Stimulated activated CD8-positive, alpha-beta memory T cell treated with anti-CD3 and anti-CD28 coated beads, Interleukin-7, amount 100 ng/mL, for 4 hours (primary cell): ENCODE measurements at regions not wholly inside any gene's neighbourhood (a gene's known extent, or its start where the extent isn't known, plus 50 kb on each side); places are given as distances from the start of the nearest gene placed in this dataset.

Experiments
- DNase-seq, 2 donors: peaks; one replicate each; pipeline ENCODE4 v3.0.0-alpha.2; 2020; ENCODE audit warnings: low read depth in 2 of 2

GRCh38 chr7:25812086-25812850, 339.7 kb upstream of the NFE2L3 start:
- DNase-seq: no peak

- DNase-seq: no peak
These were observed 338.6 kb upstream of the NFE2L3 start for GRCh38 chr7:25813381-25813780.

GRCh38 chr7:25815711-25816110, 336.3 kb upstream of the NFE2L3 start:
- DNase-seq: no peak

DNA sequence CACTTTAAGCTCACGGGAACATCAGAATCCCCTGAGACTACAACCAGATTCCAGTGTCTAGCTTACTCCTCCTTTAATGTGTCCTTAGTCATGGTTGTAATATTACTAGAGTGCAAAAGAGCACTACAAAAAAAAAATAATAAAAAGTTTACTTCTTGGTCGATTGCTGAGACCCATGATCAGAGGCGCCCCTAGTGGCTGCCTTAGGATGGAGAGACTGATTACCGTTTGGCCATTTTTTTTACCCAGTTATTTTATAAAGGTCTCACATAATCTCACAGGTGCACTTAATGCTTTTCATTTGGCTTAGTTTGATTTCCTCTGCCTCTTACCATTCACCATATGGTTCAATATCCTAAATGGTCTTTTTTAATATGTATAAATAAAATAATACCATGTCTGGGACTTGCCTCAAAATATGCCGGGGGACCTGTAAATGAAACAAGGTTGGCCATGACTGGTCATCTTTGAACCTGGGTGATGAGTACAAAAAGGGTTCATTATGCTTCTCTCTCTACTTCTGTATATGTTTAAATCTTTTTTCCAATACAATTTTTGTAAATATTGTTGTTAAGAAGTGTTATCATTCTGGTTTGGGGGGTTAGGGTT, 331.5 kb upstream of the NFE2L3 start:
- no peak for DNase-seq

DNA sequence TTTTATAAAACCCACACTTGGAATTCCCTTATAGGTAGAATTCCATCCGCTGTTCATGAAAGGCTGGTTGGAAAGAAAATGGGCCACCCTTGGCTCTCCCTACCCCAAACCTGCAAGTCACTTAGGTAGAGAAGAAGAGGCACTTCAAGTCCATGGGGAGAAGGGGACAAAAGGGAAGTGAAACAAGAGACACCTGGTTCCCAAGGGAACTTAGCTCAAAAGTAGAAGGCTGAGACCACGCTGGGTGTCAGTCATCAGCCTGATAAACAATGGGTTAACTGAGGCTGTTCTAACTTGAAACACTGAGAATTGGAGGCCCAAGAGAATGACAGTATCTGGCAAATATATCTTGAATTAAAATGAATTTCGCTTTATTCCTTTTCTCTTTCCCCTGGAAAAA, 330.8 kb upstream of the NFE2L3 start:
- no peak for DNase-seq

GRCh38 chr7:25822823-25823222, 329.2 kb upstream of the NFE2L3 start:
- DNase-seq: no peak

DNA sequence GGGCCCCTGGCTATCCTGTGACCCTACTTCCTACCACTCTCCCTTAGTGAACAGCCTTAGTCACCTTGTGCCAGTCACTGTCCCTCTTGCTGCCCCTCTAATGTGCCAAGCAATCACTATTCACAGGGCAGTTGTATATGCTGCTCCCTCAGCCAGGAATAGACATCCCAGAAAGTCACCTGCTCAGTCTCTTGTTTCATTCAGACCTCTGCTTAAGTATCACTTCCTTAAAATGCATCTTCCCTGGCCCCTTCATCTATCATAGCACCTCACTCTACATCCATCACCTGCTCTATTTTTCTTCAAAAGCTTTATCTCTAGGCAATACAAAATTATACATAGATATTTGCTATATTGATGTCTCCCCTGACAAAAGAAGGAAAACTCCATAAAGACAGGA, 328.4 kb upstream of the NFE2L3 start:
- no peak for DNase-seq

GRCh38 chr7:25828468-25828867, 323.5 kb upstream of the NFE2L3 start:
- DNase-seq: no peak

GRCh38 chr7:25829663-25830062, 322.3 kb upstream of the NFE2L3 start:
- no peak for DNase-seq

DNA sequence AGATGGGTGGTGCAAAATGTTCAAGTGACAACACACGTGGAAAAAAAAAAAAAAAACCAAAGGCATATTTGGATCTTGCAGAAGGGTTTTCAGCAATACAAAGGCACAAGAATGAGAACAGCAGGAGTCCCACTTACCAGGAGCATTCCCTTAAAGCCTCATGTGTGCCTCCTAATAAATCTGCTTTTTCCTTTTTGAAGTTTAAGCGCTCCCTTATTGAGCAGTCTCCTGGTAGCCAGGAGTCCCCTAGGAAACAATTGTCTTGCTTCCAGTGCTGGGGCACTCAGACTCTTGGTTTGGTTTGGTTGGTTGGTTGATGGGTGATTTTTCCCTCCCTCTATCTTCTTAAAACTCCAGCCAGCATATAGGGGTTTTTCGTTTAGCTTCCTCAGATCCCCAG, 321.8 kb upstream of the NFE2L3 start:
- no peak for DNase-seq

- DNase-seq: no peak
These were observed 320.8 kb upstream of the NFE2L3 start for GRCh38 chr7:25831062-25831691.

DNA sequence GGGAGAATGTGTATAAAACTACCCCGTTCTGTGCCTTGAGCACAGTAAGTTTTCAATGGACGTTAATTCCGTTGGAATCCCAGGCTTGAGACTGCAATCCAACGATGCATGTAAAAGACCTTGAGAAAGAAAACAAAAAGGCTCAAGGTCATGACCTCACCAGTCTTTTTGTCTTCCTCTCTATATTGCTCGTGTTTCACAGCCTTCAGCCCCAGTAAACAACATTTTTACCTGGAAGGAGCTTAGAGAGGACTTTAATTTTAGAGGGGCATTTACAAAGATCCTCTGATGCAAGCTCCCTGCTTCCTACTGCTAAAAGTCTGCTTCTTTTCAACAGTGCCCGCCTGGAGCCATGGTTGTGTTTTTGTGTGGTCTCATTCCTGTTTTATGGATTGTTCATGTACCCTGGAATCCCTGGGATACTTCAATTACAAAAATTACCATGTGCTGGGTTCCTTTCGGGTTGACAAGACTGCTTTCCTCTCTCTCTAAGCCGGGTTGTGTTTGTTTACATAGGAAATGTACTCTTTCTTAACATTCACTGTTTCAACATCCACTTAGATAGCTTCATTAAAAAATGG, 320.1 kb upstream of the NFE2L3 start:
- DNase-seq: no peak

DNA sequence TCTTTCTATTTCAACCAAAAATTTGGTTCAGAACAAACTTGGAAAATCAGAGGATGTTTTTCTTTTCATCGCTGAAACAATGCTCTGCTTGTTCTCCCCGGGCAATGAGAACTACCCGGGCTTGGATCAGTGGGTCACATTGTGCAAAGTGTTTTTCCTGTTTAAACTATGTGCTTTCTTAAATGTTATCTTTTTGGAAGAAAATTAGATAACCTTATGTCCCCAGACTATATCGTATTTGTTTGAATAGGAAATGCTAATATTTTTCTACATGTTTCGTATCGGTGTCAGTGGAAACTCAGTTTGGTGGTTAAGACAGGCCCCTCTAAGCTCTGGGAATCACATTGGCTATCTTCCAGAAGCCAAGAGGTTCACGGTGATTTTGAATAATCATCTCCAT, 319.5 kb upstream of the NFE2L3 start:
- no peak for DNase-seq

GRCh38 chr7:25832929-25833328, 319.1 kb upstream of the NFE2L3 start:
- DNase-seq: no peak

GRCh38 chr7:25834050-25834449, 317.9 kb upstream of the NFE2L3 start:
- DNase-seq: no peak

GRCh38 chr7:25835197-25835596, 316.8 kb upstream of the NFE2L3 start:
- no peak for DNase-seq

- no peak for DNase-seq
These were observed 312.8 kb upstream of the NFE2L3 start for GRCh38 chr7:25839084-25839769.

DNA sequence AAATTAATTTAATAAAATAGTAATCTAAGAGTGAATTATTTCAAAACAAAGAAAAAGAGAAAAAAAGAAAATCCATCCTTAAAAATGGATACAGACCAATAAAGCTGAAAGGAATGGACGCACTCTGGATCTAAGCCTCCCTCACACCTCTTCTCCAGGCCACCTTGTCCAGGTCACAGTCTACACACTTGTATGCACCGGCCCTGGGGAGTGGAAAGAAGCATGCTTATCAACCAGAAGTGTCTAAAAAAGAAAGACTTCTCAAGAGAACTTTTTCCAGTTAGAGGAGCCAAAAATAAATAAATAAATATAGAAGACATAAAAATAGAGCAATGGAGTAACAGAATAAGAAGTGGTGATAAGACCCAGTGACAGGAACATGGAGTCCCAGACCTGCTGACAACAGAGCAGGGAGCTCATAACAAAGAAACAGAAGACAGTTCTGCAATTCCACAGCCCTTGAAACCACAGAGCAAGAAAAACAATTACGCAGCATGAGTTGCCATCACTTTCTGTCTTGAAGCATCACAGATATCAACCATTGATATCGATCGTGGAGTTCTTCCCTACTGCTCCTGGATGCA, 311.7 kb upstream of the NFE2L3 start:
- DNase-seq: no peak

- no peak for DNase-seq
These were observed 310.4 kb upstream of the NFE2L3 start for GRCh38 chr7:25841575-25841974.

DNA sequence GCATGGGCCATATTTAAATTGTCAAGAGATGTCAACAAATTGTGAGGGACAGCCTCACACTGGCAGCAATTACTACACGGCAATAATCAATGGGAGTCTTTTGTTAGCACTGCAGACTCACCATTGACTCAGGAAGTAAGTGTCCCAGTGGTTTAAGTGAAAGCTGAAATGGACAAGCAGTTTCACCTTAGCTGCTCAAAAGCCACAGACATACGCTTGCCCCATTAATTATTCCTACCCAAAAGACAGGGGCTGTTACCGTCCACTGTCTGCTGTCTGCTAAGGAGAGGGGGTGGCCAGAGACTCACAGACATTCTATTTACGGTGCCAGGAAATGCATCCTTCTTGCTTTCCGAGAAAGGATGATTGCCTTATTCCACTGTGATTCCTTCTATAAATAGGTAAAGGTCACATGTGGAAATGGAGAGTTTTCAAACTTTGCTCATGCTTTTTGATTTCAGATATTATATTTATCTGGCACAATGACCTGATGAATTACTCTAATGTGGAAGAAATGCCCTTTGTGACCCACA, 309.7 kb upstream of the NFE2L3 start:
- no peak for DNase-seq

GRCh38 chr7:25843467-25843866, 308.5 kb upstream of the NFE2L3 start:
- DNase-seq: no peak
